ENCODE measurements at regions not wholly inside any gene's neighbourhood (a gene's known extent, or its start where the extent isn't known, plus 50 kb on each side); places are given as distances from the start of the nearest gene placed in this dataset.

DNA sequence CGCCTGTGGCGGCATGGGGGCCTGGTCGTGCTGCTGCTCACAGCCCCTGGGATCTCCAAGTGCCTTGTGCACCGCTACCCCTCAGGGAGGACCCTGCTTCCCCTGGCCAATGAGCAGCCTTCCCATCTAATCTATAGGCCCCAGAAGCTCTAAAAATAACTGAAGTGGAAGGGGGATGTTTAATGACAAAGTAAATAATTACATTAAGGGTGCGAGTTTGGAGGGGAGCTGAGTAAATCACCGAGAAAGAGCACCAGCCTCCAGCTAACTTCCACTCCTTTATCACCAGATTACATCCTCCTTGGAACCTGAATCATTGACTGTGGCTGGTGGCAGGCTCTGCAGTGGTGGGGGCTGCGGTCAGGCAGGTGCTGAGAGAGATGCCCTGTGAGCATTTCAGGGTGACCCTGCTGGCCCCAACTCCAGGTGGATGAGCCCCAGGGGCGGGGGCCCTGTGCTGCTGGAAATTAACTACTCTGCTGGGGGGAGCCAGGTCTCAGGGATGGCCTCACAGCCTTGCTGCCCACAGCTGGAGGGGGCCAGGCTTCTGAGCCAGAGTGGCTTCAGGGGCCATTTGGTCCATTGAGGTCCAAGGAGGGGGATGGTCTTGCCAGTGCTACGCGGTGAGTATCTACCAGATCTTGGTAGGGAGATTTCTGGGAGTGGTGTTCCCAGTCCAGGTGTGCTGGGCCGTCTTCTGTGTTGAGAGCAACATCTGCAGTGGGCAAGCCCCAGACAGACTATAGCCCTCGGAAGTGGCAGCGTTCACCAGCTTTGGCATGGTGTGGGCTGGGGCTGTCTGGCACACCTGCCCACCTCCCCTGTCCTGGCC lies 74.2 kb downstream of the GLI2 start:
- TF ChIP-seq, protein P1, sequence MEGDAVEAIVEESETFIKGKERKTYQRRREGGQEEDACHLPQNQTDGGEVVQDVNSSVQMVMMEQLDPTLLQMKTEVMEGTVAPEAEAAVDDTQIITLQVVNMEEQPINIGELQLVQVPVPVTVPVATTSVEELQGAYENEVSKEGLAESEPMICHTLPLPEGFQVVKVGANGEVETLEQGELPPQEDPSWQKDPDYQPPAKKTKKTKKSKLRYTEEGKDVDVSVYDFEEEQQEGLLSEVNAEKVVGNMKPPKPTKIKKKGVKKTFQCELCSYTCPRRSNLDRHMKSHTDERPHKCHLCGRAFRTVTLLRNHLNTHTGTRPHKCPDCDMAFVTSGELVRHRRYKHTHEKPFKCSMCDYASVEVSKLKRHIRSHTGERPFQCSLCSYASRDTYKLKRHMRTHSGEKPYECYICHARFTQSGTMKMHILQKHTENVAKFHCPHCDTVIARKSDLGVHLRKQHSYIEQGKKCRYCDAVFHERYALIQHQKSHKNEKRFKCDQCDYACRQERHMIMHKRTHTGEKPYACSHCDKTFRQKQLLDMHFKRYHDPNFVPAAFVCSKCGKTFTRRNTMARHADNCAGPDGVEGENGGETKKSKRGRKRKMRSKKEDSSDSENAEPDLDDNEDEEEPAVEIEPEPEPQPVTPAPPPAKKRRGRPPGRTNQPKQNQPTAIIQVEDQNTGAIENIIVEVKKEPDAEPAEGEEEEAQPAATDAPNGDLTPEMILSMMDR (IDR thresholded peaks at IDR 0.05 in 2 of 3, conservative IDR thresholded peaks at IDR 0.05 in 1 of 3; ENCODE audit: borderline replicate concordance in 1 of 3, insufficient read depth in 1 of 3, low read depth in 2 of 3, low read length in 2 of 3), result no peak
- TF ChIP-seq POLR2A (IDR thresholded peaks at IDR 0.05; ENCODE audit: borderline replicate concordance, extremely low read depth, insufficient read depth, insufficient read length) (no peak), SRF (IDR thresholded peaks at IDR 0.05; ENCODE audit: low read depth) (no peak), ZFX (IDR thresholded peaks at IDR 0.05) (no peak), EZH2 (IDR thresholded peaks at IDR 0.05) (no peak), POLR2AphosphoS5 (IDR thresholded peaks at IDR 0.05; ENCODE audit: low read depth, low read length) (no peak), EZH2phosphoT487 (IDR thresholded peaks at IDR 0.05; ENCODE audit: borderline replicate concordance) (no peak), CEBPB (IDR thresholded peaks at IDR 0.05; ENCODE audit: low read depth) (no peak), TCF7L2 (IDR thresholded peaks at IDR 0.05; ENCODE audit: borderline replicate concordance, extremely low read depth, insufficient read depth, insufficient read length) (no peak)
- TF ChIP-seq, protein P2, sequence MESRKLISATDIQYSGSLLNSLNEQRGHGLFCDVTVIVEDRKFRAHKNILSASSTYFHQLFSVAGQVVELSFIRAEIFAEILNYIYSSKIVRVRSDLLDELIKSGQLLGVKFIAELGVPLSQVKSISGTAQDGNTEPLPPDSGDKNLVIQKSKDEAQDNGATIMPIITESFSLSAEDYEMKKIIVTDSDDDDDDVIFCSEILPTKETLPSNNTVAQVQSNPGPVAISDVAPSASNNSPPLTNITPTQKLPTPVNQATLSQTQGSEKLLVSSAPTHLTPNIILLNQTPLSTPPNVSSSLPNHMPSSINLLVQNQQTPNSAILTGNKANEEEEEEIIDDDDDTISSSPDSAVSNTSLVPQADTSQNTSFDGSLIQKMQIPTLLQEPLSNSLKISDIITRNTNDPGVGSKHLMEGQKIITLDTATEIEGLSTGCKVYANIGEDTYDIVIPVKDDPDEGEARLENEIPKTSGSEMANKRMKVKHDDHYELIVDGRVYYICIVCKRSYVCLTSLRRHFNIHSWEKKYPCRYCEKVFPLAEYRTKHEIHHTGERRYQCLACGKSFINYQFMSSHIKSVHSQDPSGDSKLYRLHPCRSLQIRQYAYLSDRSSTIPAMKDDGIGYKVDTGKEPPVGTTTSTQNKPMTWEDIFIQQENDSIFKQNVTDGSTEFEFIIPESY (IDR thresholded peaks at IDR 0.05; ENCODE audit: extremely low read depth, insufficient replicate concordance, low read length), result no peak
- TF ChIP-seq, protein P3, sequence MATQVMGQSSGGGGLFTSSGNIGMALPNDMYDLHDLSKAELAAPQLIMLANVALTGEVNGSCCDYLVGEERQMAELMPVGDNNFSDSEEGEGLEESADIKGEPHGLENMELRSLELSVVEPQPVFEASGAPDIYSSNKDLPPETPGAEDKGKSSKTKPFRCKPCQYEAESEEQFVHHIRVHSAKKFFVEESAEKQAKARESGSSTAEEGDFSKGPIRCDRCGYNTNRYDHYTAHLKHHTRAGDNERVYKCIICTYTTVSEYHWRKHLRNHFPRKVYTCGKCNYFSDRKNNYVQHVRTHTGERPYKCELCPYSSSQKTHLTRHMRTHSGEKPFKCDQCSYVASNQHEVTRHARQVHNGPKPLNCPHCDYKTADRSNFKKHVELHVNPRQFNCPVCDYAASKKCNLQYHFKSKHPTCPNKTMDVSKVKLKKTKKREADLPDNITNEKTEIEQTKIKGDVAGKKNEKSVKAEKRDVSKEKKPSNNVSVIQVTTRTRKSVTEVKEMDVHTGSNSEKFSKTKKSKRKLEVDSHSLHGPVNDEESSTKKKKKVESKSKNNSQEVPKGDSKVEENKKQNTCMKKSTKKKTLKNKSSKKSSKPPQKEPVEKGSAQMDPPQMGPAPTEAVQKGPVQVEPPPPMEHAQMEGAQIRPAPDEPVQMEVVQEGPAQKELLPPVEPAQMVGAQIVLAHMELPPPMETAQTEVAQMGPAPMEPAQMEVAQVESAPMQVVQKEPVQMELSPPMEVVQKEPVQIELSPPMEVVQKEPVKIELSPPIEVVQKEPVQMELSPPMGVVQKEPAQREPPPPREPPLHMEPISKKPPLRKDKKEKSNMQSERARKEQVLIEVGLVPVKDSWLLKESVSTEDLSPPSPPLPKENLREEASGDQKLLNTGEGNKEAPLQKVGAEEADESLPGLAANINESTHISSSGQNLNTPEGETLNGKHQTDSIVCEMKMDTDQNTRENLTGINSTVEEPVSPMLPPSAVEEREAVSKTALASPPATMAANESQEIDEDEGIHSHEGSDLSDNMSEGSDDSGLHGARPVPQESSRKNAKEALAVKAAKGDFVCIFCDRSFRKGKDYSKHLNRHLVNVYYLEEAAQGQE (IDR thresholded peaks at IDR 0.05; ENCODE audit: low read depth), result no peak
- TF ChIP-seq, protein P4, sequence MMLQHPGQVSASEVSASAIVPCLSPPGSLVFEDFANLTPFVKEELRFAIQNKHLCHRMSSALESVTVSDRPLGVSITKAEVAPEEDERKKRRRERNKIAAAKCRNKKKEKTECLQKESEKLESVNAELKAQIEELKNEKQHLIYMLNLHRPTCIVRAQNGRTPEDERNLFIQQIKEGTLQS (IDR thresholded peaks at IDR 0.05), result no peak
